NCI-H128 (cell line): ENCODE measurements at regions not wholly inside any gene's neighbourhood (a gene's known extent, or its start where the extent isn't known, plus 50 kb on each side); places are given as distances from the start of the nearest gene placed in this dataset.
"Not testable (repeated sequence)": the region's sequence is repeated elsewhere in the genome, so short reads cannot be mapped to it uniquely, and the experiment has no call there.

Experiments
- DNase-seq: peaks from one replicate; lab custom pipeline; 2025; ENCODE audit not compliant: unreplicated experiment; lab: John Stamatoyannopoulos, UW

- DNase-seq, result no peak
Observed at GRCh38 chr14:71418532-71419245, 511.4 kb downstream of the PCNX1 start.

- DNase-seq, result no peak
Observed at GRCh38 chr14:71423481-71423880, 508.7 kb upstream of the RGS6 start.

GRCh38 chr14:71424941-71425340, 507.3 kb upstream of the RGS6 start:
- no peak for DNase-seq

- no peak for DNase-seq
Observed at GRCh38 chr14:71426001-71426400, 506.2 kb upstream of the RGS6 start.

GRCh38 chr14:71429902-71430301, 502.3 kb upstream of the RGS6 start:
- DNase-seq, result no peak

GRCh38 chr14:71430321-71430677, 501.9 kb upstream of the RGS6 start:
- DNase-seq, result no peak

- no peak for DNase-seq
Observed at GRCh38 chr14:71430678-71431376, 501.4 kb upstream of the RGS6 start.

- no peak for DNase-seq
Observed at GRCh38 chr14:71432334-71433110, 499.7 kb upstream of the RGS6 start.

GRCh38 chr14:71433303-71433702, 498.9 kb upstream of the RGS6 start:
- DNase-seq, result no peak

- DNase-seq, result not testable (repeated sequence)
Observed at GRCh38 chr14:71435641-71436040, 496.6 kb upstream of the RGS6 start.

GRCh38 chr14:71437870-71438269, 494.4 kb upstream of the RGS6 start:
- DNase-seq, result no peak

GRCh38 chr14:71438684-71439083, 493.5 kb upstream of the RGS6 start:
- no peak for DNase-seq

GRCh38 chr14:71441126-71441525, 491.1 kb upstream of the RGS6 start:
- DNase-seq, result no peak

- DNase-seq, result no peak
Observed at GRCh38 chr14:71444030-71444822, 488.0 kb upstream of the RGS6 start.

- DNase-seq, result no peak
Observed at GRCh38 chr14:71448431-71449315, 483.6 kb upstream of the RGS6 start.

- DNase-seq, result no peak
Observed at GRCh38 chr14:71449316-71450055, 482.7 kb upstream of the RGS6 start.

GRCh38 chr14:71451501-71451900, 480.7 kb upstream of the RGS6 start:
- DNase-seq, result no peak

GRCh38 chr14:71452539-71452938, 479.7 kb upstream of the RGS6 start:
- DNase-seq, result no peak

GRCh38 chr14:71452987-71453386, 479.2 kb upstream of the RGS6 start:
- DNase-seq, result no peak

GRCh38 chr14:71454010-71454409, 478.2 kb upstream of the RGS6 start:
- DNase-seq, result no peak
